WTC11 (cell line): ENCODE measurements at regions not wholly inside any gene's neighbourhood (a gene's known extent, or its start where the extent isn't known, plus 50 kb on each side); places are given as distances from the start of the nearest gene placed in this dataset.

Experiments used
- ATAC-seq: fragments of 200-7000 bp; cut with Tn5 transposase; 2 replicates; pipeline ENCODE4 v1.10.0; 2021; ENCODE audit warnings: mild to moderate bottlenecking, moderate library complexity
- CTCF ChIA-PET: fragments of 300-600 bp; sonication (Branson Sonifier 250); formaldehyde crosslinking; loops from one replicate; lab custom pipeline; 2021; ENCODE audit warnings: antibody characterized with exemption; lab: Charles Lee
- POLR2A ChIA-PET: fragments of 350-600 bp; sonication (Branson Sonifier 250); formaldehyde crosslinking; loops from one replicate; lab custom pipeline; 2021; ENCODE audit warnings: antibody characterized with exemption; lab: Charles Lee
- DNase-seq: peaks from one replicate; pipeline ENCODE4 v3.0.0; 2021; ENCODE audit warnings: low spot score
- H3K27ac Mint-ChIP-seq: 2 replicates; pipeline ENCODE4 v1.8.0; 2021; ENCODE audit warnings: mixed read lengths
- H3K27me3 Mint-ChIP-seq: 2 replicates; pipeline ENCODE4 v1.8.0; 2021; ENCODE audit warnings: low read depth, mild to moderate bottlenecking, moderate library complexity, mixed read lengths
- H3K36me3 Mint-ChIP-seq: 2 replicates; pipeline ENCODE4 v1.8.0; 2021; ENCODE audit warnings: mixed read lengths
- H3K4me1 Mint-ChIP-seq: 2 replicates; pipeline ENCODE4 v1.8.0; 2022; ENCODE audit warnings: mixed read lengths
- H3K4me3 Mint-ChIP-seq: 2 replicates; pipeline ENCODE4 v1.8.0; 2021; ENCODE audit warnings: mild to moderate bottlenecking, moderate library complexity, mixed read lengths
- H3K9me3 Mint-ChIP-seq: 2 replicates; pipeline ENCODE4 v1.8.0; 2021; ENCODE audit warnings: mixed read lengths
- CBFB ChIP-seq: sonication (generic); formaldehyde crosslinking; IDR thresholded peaks from 2 replicates; pipeline ENCODE4 v1.8.1; 2022; ENCODE audit warnings: mild to moderate bottlenecking, low read depth, missing genetic modification reagents
- EMX1 ChIP-seq: fragments of 250-450 bp; sonication (Bioruptor Pico); IDR thresholded peaks from 2 replicates; pipeline ENCODE4 v1.8.0; 2021; ENCODE audit warnings: mild to moderate bottlenecking
- FOXK1 ChIP-seq: sonication (generic); formaldehyde crosslinking; IDR thresholded peaks from 2 replicates; pipeline ENCODE4 v1.8.0; 2022; ENCODE audit warnings: mild to moderate bottlenecking, moderate library complexity, missing genetic modification reagents
- FOXP1 ChIP-seq: sonication (generic); formaldehyde crosslinking; IDR thresholded peaks from 2 replicates; pipeline ENCODE4 v1.8.0; 2022; ENCODE audit warnings: missing genetic modification reagents, mild to moderate bottlenecking, moderate library complexity, borderline replicate concordance
- NR2C2 ChIP-seq: sonication (generic); formaldehyde crosslinking; IDR thresholded peaks from 2 replicates; pipeline ENCODE4 v1.8.0; 2022; ENCODE audit warnings: mild to moderate bottlenecking, missing genetic modification reagents
- SP1 ChIP-seq: sonication (generic); formaldehyde crosslinking; conservative IDR thresholded peaks from 2 replicates; pipeline ENCODE4 v1.8.1; 2022; ENCODE audit warnings: missing genetic modification reagents
- TCF7 ChIP-seq: sonication (generic); formaldehyde crosslinking; IDR thresholded peaks from 2 replicates; pipeline ENCODE4 v1.8.0; 2022; ENCODE audit warnings: mild to moderate bottlenecking, low read depth, missing genetic modification reagents, moderate library complexity
- ZNF423 ChIP-seq: fragments of 250-450 bp; sonication (Bioruptor Pico); IDR thresholded peaks from 2 replicates; pipeline ENCODE4 v2.1.2; 2022; ENCODE audit warnings: mild to moderate bottlenecking, moderate library complexity
- TF ChIP-seq, protein P1 (sequence below): sonication (generic); formaldehyde crosslinking; IDR thresholded peaks from 2 replicates; pipeline ENCODE4 v1.8.1; 2022; ENCODE audit warnings: mild to moderate bottlenecking, moderate library complexity, missing genetic modification reagents
- TF ChIP-seq, protein P2 (sequence below): sonication (generic); formaldehyde crosslinking; IDR thresholded peaks from 2 replicates; pipeline ENCODE4 v1.8.0; 2023; ENCODE audit warnings: missing genetic modification reagents
- TF ChIP-seq, protein P3 (sequence below): sonication (generic); formaldehyde crosslinking; IDR thresholded peaks from 2 replicates; pipeline ENCODE4 v1.8.0; 2022; ENCODE audit warnings: missing genetic modification reagents
- TF ChIP-seq, protein P4 (sequence below): sonication (generic); formaldehyde crosslinking; IDR thresholded peaks from 2 replicates; pipeline ENCODE4 v1.8.0; 2022; ENCODE audit warnings: mild to moderate bottlenecking, missing genetic modification reagents
- TF ChIP-seq, protein P5 (sequence below): sonication (generic); formaldehyde crosslinking; IDR thresholded peaks from 2 replicates; pipeline ENCODE4 v1.8.1; 2023; ENCODE audit warnings: mild to moderate bottlenecking, missing genetic modification reagents
- TF ChIP-seq, protein P6 (sequence below): sonication (generic); formaldehyde crosslinking; IDR thresholded peaks from 2 replicates; pipeline ENCODE4 v1.8.1; 2023; ENCODE audit warnings: mild to moderate bottlenecking, missing genetic modification reagents, moderate library complexity

DNA sequence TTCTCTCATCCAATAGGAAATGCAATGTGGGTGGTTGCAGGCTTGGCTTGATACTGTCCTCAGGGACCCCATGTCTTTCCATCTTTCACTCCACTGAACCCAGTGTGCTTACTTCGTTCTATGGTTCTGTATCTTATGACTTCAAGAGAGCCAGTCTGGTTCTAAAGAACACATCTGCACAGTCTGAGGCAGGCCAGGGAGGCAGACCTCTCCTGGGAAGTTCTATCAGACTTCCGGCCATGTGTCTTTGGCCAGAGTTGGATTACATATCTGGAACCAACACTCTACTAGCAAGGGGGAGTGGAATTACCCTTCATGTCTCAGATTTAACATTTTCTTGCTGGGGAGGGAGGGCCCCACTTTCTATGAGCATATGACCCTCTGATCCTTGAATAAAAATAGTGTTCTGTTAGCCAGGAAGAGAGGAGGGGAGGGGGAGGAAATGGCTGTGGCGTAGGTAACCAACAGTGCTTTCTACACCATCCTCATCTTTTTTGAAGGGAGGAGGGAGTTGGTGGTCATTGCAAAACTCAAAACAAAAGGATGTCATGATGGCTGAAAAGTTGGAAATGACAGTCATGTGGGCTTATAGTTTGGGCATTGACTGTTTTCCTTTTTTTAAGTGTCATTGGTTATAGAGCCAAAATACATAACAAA, 370.2 kb downstream of the GATA3 start (continued):
- no peak for TF ChIP-seq FOXK1 (CRISPR knock-in tag)
- no peak for TF ChIP-seq NR2C2 (CRISPR knock-in tag)
- no peak for TF ChIP-seq TCF7

DNA sequence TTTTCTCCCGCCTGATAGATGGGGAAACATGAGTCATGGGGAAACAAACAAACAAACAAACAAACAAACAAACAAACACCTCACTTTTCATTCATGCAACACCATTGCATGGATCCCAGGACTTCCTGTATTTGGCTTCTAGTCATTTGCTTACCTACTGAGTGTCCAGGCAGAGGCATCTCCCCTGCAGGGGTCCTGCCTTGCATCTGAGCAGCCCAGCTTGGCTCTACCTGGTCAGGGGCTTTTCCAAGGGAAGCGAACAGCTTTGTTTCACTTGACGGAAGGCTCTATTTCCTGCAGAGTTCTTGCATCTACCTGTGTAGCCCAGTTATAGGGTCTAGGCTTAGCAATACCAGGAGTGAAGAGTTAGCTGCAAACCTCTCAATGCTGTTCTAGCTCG, 374.2 kb downstream of the GATA3 start:
- H3K27ac Mint-ChIP-seq, result no peak overlapping the region

More for the DNA sequence above, 374.2 kb downstream of the GATA3 start:
- Mint-ChIP-seq H3K4me1 (peaks cover 20% of the 10 kb centered on the region), H3K9me3 (no peaks in the 10 kb centered on the region), H3K36me3 (no peaks in the 10 kb centered on the region), H3K4me3 (no peak overlapping the region), H3K27me3 (no peaks in the 10 kb centered on the region; the same call in 1 of the 2 replicates)
- DNase-seq, result peak; percentile 60
- ChIA-PET CTCF (interaction anchor here (1.8 kb wide), 1 partner anchor 18 kb away, joined by 6 read pairs; no protein-coding TSS in a partner anchor), POLR2A (no interaction called here)
- TF ChIP-seq EMX1 (CRISPR knock-in tag) (no peak), ZNF423 (CRISPR knock-in tag) (peak; percentile 35; the same call in 1 of the 2 replicates), FOXK1 (CRISPR knock-in tag) (no peak), CBFB (no peak), SP1 (CRISPR knock-in tag) (0 out of 2 replicates have a peak, but pooled peaks have one; percentile 20), FOXP1 (CRISPR knock-in tag) (no peak)
- TF ChIP-seq, protein P1, sequence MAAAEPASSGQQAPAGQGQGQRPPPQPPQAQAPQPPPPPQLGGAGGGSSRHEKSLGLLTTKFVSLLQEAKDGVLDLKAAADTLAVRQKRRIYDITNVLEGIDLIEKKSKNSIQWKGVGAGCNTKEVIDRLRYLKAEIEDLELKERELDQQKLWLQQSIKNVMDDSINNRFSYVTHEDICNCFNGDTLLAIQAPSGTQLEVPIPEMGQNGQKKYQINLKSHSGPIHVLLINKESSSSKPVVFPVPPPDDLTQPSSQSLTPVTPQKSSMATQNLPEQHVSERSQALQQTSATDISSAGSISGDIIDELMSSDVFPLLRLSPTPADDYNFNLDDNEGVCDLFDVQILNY (CRISPR knock-in tag), result no peak
- TF ChIP-seq, protein P2, sequence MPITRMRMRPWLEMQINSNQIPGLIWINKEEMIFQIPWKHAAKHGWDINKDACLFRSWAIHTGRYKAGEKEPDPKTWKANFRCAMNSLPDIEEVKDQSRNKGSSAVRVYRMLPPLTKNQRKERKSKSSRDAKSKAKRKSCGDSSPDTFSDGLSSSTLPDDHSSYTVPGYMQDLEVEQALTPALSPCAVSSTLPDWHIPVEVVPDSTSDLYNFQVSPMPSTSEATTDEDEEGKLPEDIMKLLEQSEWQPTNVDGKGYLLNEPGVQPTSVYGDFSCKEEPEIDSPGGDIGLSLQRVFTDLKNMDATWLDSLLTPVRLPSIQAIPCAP (CRISPR knock-in tag), result no peak
- TF ChIP-seq, protein P3, sequence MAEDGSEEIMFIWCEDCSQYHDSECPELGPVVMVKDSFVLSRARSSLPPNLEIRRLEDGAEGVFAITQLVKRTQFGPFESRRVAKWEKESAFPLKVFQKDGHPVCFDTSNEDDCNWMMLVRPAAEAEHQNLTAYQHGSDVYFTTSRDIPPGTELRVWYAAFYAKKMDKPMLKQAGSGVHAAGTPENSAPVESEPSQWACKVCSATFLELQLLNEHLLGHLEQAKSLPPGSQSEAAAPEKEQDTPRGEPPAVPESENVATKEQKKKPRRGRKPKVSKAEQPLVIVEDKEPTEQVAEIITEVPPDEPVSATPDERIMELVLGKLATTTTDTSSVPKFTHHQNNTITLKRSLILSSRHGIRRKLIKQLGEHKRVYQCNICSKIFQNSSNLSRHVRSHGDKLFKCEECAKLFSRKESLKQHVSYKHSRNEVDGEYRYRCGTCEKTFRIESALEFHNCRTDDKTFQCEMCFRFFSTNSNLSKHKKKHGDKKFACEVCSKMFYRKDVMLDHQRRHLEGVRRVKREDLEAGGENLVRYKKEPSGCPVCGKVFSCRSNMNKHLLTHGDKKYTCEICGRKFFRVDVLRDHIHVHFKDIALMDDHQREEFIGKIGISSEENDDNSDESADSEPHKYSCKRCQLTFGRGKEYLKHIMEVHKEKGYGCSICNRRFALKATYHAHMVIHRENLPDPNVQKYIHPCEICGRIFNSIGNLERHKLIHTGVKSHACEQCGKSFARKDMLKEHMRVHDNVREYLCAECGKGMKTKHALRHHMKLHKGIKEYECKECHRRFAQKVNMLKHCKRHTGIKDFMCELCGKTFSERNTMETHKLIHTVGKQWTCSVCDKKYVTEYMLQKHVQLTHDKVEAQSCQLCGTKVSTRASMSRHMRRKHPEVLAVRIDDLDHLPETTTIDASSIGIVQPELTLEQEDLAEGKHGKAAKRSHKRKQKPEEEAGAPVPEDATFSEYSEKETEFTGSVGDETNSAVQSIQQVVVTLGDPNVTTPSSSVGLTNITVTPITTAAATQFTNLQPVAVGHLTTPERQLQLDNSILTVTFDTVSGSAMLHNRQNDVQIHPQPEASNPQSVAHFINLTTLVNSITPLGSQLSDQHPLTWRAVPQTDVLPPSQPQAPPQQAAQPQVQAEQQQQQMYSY (CRISPR knock-in tag), result no peak
- TF ChIP-seq, protein P4, sequence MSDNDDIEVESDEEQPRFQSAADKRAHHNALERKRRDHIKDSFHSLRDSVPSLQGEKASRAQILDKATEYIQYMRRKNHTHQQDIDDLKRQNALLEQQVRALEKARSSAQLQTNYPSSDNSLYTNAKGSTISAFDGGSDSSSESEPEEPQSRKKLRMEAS (CRISPR knock-in tag), result no peak
- TF ChIP-seq, protein P5, sequence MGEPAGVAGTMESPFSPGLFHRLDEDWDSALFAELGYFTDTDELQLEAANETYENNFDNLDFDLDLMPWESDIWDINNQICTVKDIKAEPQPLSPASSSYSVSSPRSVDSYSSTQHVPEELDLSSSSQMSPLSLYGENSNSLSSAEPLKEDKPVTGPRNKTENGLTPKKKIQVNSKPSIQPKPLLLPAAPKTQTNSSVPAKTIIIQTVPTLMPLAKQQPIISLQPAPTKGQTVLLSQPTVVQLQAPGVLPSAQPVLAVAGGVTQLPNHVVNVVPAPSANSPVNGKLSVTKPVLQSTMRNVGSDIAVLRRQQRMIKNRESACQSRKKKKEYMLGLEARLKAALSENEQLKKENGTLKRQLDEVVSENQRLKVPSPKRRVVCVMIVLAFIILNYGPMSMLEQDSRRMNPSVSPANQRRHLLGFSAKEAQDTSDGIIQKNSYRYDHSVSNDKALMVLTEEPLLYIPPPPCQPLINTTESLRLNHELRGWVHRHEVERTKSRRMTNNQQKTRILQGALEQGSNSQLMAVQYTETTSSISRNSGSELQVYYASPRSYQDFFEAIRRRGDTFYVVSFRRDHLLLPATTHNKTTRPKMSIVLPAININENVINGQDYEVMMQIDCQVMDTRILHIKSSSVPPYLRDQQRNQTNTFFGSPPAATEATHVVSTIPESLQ (CRISPR knock-in tag), result no peak
- TF ChIP-seq, protein P6, sequence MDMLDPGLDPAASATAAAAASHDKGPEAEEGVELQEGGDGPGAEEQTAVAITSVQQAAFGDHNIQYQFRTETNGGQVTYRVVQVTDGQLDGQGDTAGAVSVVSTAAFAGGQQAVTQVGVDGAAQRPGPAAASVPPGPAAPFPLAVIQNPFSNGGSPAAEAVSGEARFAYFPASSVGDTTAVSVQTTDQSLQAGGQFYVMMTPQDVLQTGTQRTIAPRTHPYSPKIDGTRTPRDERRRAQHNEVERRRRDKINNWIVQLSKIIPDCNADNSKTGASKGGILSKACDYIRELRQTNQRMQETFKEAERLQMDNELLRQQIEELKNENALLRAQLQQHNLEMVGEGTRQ (CRISPR knock-in tag), result no peak
- ATAC-seq, result peak; percentile 91
